GM18951 (cell line): ENCODE measurements at regions not wholly inside any gene's neighbourhood (a gene's known extent, or its start where the extent isn't known, plus 50 kb on each side); places are given as distances from the start of the nearest gene placed in this dataset.
"Not testable (repeated sequence)": the region's sequence is repeated elsewhere in the genome, so short reads cannot be mapped to it uniquely, and the experiment has no call there.

Experiments used
- POLR2A ChIP-seq: IDR thresholded peaks from 4 replicates; pipeline ENCODE4 v1.6.1; 2011; ENCODE audit warnings: mild to moderate bottlenecking; ENCODE audit not compliant: insufficient read length, insufficient read depth; ENCODE audit errors: extremely low read depth
- in situ Hi-C: fragments of 300-500 bp; cut with MboI; formaldehyde crosslinking; loops from one replicate; pipeline ENCODE4 v1.12.0; 2022; ENCODE audit warnings: low sequenced_read_pairs, mixed read lengths, inconsistent platforms; ENCODE audit not compliant: unreplicated experiment

DNA sequence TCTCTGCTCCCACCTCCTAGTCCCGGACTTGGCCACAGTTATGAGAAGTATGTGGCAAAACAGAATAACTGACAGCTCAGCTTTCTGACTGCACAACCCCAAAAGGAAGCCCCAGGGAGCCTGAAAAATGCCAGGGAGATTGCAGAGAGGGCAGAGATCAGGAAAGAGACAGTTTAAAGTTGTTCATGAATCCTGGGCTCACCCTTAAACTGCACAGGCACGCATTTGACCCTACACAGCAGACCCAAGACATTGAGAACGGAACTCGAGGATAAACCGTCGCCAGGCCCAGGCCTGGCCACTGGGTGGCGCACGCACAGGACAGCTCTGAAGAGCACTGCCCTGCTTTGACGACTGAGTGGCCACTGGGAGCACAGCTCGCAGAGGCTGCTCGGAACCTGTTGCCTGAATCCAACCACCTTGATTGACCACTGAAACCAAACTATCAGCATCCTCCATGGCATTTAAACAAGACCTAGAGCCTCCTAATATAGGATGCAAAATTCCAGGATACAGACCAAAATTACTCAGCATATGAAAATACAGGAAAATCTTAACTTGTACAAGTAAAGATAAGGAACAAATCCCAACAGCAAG lies 114.0 kb downstream of the C16orf95 start:
- no peak for TF ChIP-seq POLR2A
- in situ Hi-C loops, result no loop called here

DNA sequence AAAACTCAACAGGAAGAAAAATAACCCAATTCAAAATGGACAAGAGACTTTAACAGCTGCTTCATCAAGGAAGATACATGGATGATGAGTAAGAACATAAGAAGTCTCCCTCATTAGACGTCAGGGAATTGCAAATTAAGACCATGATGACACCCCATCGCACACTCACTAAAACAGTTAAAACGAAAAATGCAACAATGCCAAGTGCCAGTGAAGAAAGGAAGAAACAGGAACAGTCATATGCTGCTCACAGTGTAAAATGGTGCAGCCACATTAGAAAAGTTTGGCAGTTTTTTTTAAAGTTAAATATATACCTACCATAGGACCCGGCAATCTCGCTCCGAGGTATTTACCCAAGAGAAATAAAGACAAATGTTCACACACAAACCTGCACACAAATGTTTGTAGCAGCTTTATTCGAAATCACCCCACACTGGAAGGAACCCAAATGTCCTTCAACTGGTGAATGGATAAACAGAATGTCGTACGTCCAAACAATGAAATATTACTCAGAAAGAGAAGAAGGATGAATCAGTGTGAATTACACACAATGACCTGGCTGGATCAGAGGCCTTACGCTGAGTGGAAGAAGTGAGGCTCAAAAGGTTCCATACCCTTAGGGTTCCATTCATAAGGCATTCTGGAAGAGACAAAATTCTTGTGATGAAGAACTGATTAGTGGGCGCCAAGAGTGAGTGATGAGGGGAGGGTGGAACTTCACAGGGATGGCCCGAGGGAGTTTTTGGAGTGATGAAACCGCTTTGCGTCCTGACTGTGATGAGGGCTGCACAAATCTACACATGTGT lies 110.3 kb downstream of the C16orf95 start:
- in situ Hi-C loops, result no loop called here
- TF ChIP-seq POLR2A, result no peak

DNA sequence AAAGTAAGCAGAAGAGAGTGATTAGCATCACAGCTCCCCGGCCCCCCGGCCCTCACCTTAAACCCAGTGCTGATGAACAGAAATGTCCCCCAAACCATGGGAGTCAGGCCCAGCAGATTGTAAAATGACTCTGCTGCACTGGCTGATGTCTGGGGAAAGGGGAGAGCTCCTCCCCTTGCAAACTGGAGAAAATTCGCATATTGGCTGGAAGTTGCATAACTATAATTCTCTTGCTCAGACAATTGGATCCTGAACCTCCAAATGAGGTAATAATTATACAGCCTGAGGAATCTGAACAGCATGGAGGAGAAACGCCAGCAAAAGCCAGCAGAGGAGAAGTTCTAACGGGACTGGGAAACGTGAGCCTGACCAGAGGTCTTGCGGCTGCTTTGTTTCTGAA lies 109.7 kb downstream of the C16orf95 start:
- TF ChIP-seq POLR2A, result no peak
- in situ Hi-C loops, result no loop called here

DNA sequence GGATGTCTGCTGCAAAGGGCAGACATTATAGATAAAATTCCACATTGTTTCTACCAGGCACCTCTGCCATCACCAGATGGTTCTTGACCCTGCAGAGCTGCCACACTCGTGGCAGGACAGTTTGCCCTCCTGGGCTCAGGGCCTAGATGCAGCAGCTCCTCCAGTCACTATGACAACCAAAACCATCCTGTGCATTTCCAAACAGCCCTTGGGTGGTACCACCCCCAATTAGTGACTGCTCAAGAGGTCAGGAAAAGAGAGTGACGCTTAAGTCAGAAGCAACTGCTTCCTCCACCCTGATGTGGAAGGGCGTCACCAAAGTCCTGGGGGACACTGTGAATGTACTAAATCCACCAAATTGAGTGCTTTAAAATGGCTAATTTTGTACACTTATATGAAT lies 109.2 kb downstream of the C16orf95 start:
- in situ Hi-C loops, result no loop called here

DNA sequence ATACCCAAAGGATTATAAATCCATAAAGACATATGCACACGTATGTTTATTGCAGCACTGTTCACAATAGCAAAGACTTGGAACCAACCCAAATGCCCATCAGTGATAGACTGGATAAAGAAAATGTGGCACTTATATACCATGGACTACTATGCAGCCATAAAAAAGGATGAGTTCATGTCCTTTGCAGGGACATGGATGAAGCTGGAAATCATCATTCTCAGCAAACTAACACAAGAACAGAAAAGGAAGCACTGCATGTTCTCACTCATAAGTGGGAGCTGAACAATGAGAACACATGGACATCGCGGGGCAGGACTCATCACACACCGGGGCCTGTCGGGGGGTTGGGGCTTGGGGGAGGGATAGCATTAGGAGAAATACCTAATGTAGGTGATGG lies 108.2 kb downstream of the C16orf95 start:
- in situ Hi-C loops, result not testable (repeated sequence)

More for the DNA sequence above, 109.2 kb downstream of the C16orf95 start:
- no peak for TF ChIP-seq POLR2A

DNA sequence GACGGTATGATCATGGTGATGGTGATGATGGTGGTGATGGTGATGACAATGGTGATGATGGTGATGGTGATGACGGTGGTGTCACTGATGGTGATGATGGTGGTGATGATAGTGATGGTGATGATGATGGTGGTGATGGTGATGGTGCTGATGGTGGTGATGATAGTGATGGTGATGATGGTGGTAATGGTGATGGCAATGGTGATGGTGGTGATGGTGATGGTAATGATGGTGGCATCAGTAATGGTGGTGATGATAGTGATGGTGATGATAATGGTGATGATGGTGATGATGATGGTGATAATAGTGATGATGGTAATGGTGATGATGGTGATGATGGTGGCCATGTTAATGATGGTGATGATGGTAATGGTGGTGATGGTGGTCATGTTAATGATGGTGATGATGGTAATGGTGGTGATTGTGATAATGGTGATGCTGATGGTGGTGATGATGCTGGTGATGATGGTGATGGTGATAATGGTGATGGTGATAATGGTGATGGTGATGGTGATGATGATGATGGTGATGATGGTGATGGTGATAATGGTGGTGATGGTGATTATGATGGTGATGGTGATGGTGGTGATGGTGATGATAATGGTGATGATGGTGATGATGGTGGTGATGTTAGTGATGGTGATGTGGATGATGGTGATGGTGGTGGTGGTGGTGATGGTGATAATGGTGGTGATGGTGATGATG lies 107.2 kb downstream of the C16orf95 start:
- in situ Hi-C loops, result no loop called here
- no peak for TF ChIP-seq POLR2A

DNA sequence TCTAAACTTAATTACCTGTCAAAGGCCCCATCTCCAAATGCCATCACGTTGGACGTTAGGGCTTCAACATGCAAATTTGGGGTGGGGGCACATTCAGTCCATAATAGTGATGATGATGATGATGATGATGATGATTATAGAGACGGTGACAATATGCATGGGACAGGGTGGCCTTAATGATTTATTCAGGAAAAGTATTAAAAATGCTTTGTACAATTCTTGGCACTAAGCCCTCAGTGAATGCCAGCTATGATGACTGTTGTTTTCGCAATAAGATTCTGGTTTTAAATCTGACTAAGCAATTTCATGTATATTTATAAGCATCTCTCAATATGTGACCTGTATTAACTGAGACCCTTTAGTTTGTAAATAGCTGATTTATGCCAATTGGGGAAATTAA lies 106.3 kb downstream of the C16orf95 start:
- no peak for TF ChIP-seq POLR2A
- in situ Hi-C loops, result no loop called here

DNA sequence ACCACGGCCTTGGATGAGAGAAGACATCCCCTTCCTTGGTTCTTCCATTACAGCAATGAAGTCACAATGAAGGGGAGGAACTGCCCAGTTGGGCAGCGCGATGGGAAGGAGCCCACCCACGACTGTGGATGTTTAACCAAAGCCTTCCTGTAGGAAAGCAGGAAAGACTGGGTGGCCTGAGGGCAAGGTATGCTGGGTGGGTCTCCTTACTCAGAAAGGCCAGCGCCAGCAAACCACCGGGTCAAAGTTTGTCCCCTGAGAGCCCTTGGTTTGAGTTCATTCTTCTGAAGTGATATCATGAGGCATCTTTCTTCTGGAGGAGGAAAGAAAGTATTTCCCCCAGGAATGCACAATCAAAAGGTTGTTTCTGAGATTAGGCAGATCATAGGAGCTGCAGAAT lies 105.2 kb downstream of the C16orf95 start:
- no peak for TF ChIP-seq POLR2A
- in situ Hi-C loops, result no loop called here

DNA sequence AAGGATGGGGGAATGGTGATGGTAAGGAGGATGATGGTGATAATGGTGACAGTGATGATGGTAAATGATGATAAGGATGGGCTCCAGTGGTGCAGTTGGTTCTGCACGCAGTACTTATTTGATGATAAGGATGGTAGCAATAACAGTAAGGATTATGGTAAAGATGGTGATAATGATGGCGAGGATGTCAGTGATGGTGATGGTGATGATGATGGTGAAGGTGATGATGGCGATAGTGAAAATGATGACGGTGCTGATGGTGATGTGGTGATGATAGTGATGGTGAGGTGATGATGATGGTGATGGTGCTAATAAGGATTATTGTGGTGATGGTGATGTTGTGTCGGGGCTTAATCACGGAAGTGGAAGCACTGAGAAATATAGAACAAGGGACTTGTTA lies 103.7 kb downstream of the C16orf95 start:
- in situ Hi-C loops, result no loop called here
- TF ChIP-seq POLR2A, result no peak

DNA sequence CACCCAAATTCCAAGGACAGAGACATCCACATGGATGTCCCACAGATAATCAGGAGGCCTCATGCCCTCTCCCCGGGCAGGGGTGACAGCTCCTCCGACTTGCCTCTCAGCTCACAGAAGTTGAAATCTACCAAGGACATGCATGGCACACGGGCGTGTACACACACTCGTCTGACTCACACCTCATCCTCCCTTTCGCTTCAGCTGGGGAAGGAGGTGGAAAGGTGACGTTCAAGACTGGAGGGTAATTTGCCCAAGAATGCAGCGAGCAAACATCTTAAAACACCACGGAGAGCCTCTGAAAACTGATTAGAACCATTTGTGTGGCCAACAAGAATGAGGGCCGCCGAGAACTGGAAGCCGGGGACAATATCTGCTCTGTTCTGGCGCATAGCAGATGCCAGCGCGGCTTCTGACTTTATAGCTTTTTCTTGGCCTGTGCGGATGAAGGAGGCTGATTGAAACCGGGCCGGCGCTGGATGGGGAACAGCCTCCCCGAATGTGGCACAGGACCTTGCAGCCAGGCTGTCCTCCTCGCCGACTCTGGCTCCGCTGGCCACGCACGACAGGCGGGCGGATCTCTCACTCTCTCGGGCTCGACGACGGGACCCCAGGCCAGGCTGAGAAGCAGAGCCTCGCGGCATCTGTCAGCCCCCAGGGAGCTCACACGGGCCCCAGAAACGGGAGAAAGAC lies 100.9 kb downstream of the C16orf95 start:
- in situ Hi-C loops, result no loop called here
- TF ChIP-seq POLR2A, result no peak

DNA sequence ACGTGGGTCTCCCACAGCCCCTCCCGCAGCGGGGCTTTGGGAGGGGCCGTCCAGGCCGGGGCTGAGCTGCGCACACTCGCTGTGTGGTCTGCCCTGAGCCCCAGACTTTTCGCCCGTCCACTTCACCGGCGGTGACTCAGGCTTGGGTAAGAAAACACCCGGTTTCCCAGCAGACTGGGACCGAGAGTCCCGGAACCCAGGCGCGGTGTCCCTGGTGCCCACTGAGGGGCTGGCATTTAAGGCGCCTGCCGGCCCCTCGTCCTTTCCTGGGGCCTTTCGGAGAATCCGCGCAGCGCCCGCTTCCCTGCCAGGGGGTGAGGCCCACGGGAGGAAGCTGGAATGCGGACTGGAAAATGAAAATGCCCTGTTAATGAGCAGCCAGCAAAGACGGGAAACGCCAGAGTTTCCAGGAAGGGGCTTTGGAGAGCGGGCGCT lies 100.3 kb downstream of the C16orf95 start:
- TF ChIP-seq POLR2A, result no peak
- in situ Hi-C loops, result no loop called here

DNA sequence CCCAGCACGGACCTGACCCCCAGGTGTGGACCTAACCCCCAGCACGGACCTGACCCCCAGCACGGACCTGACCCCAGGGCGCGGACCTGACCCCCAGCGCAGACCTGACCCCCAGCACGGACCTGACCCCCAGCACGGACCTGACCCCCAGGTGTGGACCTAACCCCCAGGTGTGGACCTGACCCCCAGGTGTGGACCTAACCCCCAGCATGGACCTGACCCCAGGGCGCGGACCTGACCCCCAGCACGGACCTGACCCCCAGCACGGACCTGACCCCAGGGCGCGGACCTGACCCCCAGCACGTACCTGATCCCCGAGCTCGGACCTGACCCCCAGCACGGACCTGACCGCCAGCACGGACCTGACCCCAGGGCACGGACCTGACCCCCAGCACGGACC lies 99.4 kb downstream of the C16orf95 start:
- in situ Hi-C loops, result not testable (repeated sequence)

DNA sequence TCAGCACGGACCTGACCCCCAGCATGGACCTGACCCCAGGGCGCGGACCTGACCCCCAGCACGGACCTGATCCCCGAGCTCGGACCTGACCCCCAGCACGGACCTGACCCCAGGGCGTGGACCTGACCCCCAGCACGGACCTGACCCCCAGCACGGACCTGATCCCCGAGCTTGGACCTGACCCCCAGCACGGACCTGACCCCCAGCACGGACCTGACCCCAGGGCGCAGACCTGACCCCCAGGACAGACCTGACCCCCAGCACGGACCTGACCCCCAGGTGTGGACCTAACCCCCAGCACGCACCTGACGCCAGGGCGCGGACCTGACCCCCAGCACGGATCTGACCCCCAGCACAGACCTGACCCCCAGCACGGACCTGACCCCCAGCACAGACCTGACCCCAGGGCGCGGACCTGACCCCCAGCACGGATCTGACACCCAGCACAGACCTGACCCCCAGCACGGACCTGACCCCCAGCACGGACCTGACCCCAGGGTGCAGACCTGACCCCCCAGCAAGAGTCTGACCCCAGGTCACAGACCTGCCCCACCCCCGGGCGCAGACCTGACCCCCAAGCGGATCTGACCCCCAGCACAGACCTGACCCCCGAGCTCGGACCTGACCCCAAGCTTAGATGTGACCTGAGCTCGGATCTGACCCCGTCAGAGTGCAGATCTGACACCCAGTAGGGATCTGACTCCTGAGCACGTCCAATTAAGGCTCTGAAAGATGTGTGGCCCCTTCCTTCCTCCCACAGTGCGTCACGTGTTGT lies 98.7 kb downstream of the C16orf95 start:
- no peak for TF ChIP-seq POLR2A
- in situ Hi-C loops, result no loop called here

DNA sequence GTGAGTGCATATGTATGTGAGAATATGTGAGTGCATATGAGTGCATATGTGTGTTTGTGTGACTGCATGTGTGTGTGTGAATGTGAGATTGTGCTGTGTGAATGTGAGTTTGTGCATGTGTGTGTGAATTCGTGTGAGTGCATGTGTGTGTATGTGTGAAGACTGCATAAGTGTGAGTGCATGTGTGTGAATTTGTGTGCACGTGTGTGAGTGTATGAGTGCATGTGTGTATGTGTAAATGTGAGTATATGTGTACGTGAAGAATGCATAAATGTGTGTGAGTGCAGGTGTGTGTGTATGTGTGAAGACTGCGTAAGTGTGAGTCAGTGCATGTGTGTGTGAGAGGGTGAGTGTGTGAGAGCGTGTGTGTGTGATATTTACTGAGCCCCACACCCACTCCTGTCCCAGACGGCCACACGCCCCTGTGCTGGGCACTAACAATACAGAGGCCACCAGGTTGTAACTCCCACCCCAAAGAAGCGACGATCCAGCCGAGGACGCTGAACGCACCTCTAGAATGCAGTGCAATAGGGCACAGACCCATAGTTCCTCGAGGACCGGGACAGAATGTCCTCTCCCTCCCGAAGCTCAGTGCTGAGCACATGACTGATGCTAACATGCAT lies 97.8 kb downstream of the C16orf95 start:
- TF ChIP-seq POLR2A, result no peak
- in situ Hi-C loops, result no loop called here
